ENCODE measurements at regions not wholly inside any gene's neighbourhood (a gene's known extent, or its start where the extent isn't known, plus 50 kb on each side); places are given as distances from the start of the nearest gene placed in this dataset.

DNA sequence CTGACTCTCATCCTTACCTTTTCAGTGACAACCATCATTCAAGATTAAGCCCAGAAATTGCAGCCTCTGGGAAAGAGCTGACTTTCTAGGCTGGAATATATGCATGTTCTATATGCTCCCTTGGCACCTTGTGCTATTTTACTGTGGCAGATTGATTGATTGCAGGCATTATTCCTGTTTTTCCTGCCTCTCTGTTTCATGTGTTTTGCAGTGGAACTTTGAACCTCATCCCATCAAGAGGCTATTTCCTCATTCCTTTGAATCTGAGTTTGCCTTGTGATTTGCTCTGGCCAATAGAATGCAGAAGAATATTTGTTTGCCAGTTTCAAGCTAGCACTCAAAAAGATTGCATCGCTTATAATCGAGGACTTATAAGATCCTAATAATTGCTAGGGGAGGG, 174.8 kb upstream of the DCN start:
- TF ChIP-seq POLR2A (IDR thresholded peaks at IDR 0.05) = no peak
- TF ChIP-seq, protein P1, sequence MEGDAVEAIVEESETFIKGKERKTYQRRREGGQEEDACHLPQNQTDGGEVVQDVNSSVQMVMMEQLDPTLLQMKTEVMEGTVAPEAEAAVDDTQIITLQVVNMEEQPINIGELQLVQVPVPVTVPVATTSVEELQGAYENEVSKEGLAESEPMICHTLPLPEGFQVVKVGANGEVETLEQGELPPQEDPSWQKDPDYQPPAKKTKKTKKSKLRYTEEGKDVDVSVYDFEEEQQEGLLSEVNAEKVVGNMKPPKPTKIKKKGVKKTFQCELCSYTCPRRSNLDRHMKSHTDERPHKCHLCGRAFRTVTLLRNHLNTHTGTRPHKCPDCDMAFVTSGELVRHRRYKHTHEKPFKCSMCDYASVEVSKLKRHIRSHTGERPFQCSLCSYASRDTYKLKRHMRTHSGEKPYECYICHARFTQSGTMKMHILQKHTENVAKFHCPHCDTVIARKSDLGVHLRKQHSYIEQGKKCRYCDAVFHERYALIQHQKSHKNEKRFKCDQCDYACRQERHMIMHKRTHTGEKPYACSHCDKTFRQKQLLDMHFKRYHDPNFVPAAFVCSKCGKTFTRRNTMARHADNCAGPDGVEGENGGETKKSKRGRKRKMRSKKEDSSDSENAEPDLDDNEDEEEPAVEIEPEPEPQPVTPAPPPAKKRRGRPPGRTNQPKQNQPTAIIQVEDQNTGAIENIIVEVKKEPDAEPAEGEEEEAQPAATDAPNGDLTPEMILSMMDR (IDR thresholded peaks at IDR 0.05) = no peak
